ENCODE measurements at regions not wholly inside any gene's neighbourhood (a gene's known extent, or its start where the extent isn't known, plus 50 kb on each side); places are given as distances from the start of the nearest gene placed in this dataset.

GRCh38 chr6:22401932-22402331 is 105.1 kb upstream of the PRL start:
- FAIRE-seq = no peak
- DNase-seq (ENCODE audit: insufficient read length) = no peak
- TF ChIP-seq POLR2AphosphoS5 (IDR thresholded peaks at IDR 0.05; ENCODE audit: low read depth, low read length) = no peak
- no peak for TF ChIP-seq POLR2A (IDR thresholded peaks at IDR 0.05; ENCODE audit: low read depth, low read length)

GRCh38 chr6:22409486-22409885 is 112.7 kb upstream of the PRL start:
- TF ChIP-seq POLR2AphosphoS5 (IDR thresholded peaks at IDR 0.05; ENCODE audit: low read depth, low read length) = no peak
- no peak for TF ChIP-seq TAF1 (IDR thresholded peaks at IDR 0.05; ENCODE audit: borderline replicate concordance, low read depth, low read length)
- TF ChIP-seq POLR2A (IDR thresholded peaks at IDR 0.05; ENCODE audit: low read depth, low read length) = no peak
- DNase-seq (ENCODE audit: insufficient read length) (no peak), FAIRE-seq (no peak)

GRCh38 chr6:22411376-22412105 is 114.7 kb upstream of the PRL start:
- DNase-seq (ENCODE audit: insufficient read length) (no peak), FAIRE-seq (peak; percentile 27)
- TF ChIP-seq TAF1 (IDR thresholded peaks at IDR 0.05; ENCODE audit: borderline replicate concordance, low read depth, low read length) (no peak), POLR2A (IDR thresholded peaks at IDR 0.05; ENCODE audit: low read depth, low read length) (no peak), POLR2AphosphoS5 (IDR thresholded peaks at IDR 0.05; ENCODE audit: low read depth, low read length) (no peak)

GRCh38 chr6:22412994-22413393 is 116.2 kb upstream of the PRL start:
- no peak for DNase-seq (ENCODE audit: insufficient read length)
- TF ChIP-seq TAF1 (IDR thresholded peaks at IDR 0.05; ENCODE audit: borderline replicate concordance, low read depth, low read length) = no peak
- no peak for FAIRE-seq

GRCh38 chr6:22413681-22414311 is 117.0 kb upstream of the PRL start:
- TF ChIP-seq TAF1 (IDR thresholded peaks at IDR 0.05; ENCODE audit: borderline replicate concordance, low read depth, low read length) (no peak), POLR2A (IDR thresholded peaks at IDR 0.05; ENCODE audit: low read depth, low read length) (no peak), POLR2AphosphoS5 (IDR thresholded peaks at IDR 0.05; ENCODE audit: low read depth, low read length) (no peak)
- DNase-seq (ENCODE audit: insufficient read length) = no peak
- FAIRE-seq = no peak

- FAIRE-seq = no peak
- TF ChIP-seq TAF1 (IDR thresholded peaks at IDR 0.05; ENCODE audit: borderline replicate concordance, low read depth, low read length) (no peak), POLR2AphosphoS5 (IDR thresholded peaks at IDR 0.05; ENCODE audit: low read depth, low read length) (no peak), POLR2A (IDR thresholded peaks at IDR 0.05; ENCODE audit: low read depth, low read length) (no peak)
- no peak for DNase-seq (ENCODE audit: insufficient read length)
These were observed 121.9 kb upstream of the PRL start for GRCh38 chr6:22418714-22419113.

GRCh38 chr6:22421198-22421597 is 124.4 kb upstream of the PRL start:
- TF ChIP-seq POLR2A (IDR thresholded peaks at IDR 0.05; ENCODE audit: low read depth, low read length) (no peak), POLR2AphosphoS5 (IDR thresholded peaks at IDR 0.05; ENCODE audit: low read depth, low read length) (no peak), TAF1 (IDR thresholded peaks at IDR 0.05; ENCODE audit: borderline replicate concordance, low read depth, low read length) (no peak)
- DNase-seq (ENCODE audit: insufficient read length) (no peak), FAIRE-seq (no peak)

GRCh38 chr6:22424196-22424595 is 127.4 kb upstream of the PRL start:
- no peak for FAIRE-seq

GRCh38 chr6:22432060-22432459 is 135.2 kb upstream of the PRL start:
- TF ChIP-seq TAF1 (IDR thresholded peaks at IDR 0.05; ENCODE audit: borderline replicate concordance, low read depth, low read length) (no peak), POLR2A (IDR thresholded peaks at IDR 0.05; ENCODE audit: low read depth, low read length) (no peak), POLR2AphosphoS5 (IDR thresholded peaks at IDR 0.05; ENCODE audit: low read depth, low read length) (no peak)
- FAIRE-seq (no peak), DNase-seq (ENCODE audit: insufficient read length) (no peak)

More at GRCh38 chr6:22424196-22424595, 127.4 kb upstream of the PRL start:
- DNase-seq (ENCODE audit: insufficient read length) = no peak
- TF ChIP-seq POLR2A (IDR thresholded peaks at IDR 0.05; ENCODE audit: low read depth, low read length) = no peak
- TF ChIP-seq TAF1 (IDR thresholded peaks at IDR 0.05; ENCODE audit: borderline replicate concordance, low read depth, low read length) = no peak
- no peak for TF ChIP-seq POLR2AphosphoS5 (IDR thresholded peaks at IDR 0.05; ENCODE audit: low read depth, low read length)

GRCh38 chr6:22433745-22434144 is 135.6 kb upstream of the HDGFL1 start:
- FAIRE-seq (no peak), DNase-seq (ENCODE audit: insufficient read length) (no peak)
- TF ChIP-seq TAF1 (IDR thresholded peaks at IDR 0.05; ENCODE audit: borderline replicate concordance, low read depth, low read length) (no peak), POLR2AphosphoS5 (IDR thresholded peaks at IDR 0.05; ENCODE audit: low read depth, low read length) (no peak), POLR2A (IDR thresholded peaks at IDR 0.05; ENCODE audit: low read depth, low read length) (no peak)

- FAIRE-seq (no peak), DNase-seq (ENCODE audit: insufficient read length) (no peak)
- no peak for TF ChIP-seq POLR2AphosphoS5 (IDR thresholded peaks at IDR 0.05; ENCODE audit: low read depth, low read length)
- no peak for TF ChIP-seq TAF1 (IDR thresholded peaks at IDR 0.05; ENCODE audit: borderline replicate concordance, low read depth, low read length)
- no peak for TF ChIP-seq POLR2A (IDR thresholded peaks at IDR 0.05; ENCODE audit: low read depth, low read length)
These were observed 134.2 kb upstream of the HDGFL1 start for GRCh38 chr6:22435151-22435550.

GRCh38 chr6:22436134-22436533 is 133.2 kb upstream of the HDGFL1 start:
- no peak for DNase-seq (ENCODE audit: insufficient read length)
- TF ChIP-seq POLR2A (IDR thresholded peaks at IDR 0.05; ENCODE audit: low read depth, low read length) = no peak
- no peak for TF ChIP-seq TAF1 (IDR thresholded peaks at IDR 0.05; ENCODE audit: borderline replicate concordance, low read depth, low read length)
- TF ChIP-seq POLR2AphosphoS5 (IDR thresholded peaks at IDR 0.05; ENCODE audit: low read depth, low read length) = no peak
- FAIRE-seq = no peak

Data from GM12892 (cell line).